ENCODE measurements at regions not wholly inside any gene's neighbourhood (a gene's known extent, or its start where the extent isn't known, plus 50 kb on each side); places are given as distances from the start of the nearest gene placed in this dataset.
A peak's percentile ranks its signal among the peaks of the same experiment; 100 is the strongest.
"Not testable (repeated sequence)": the region's sequence is repeated elsewhere in the genome, so short reads cannot be mapped to it uniquely, and the experiment has no call there.

DNA sequence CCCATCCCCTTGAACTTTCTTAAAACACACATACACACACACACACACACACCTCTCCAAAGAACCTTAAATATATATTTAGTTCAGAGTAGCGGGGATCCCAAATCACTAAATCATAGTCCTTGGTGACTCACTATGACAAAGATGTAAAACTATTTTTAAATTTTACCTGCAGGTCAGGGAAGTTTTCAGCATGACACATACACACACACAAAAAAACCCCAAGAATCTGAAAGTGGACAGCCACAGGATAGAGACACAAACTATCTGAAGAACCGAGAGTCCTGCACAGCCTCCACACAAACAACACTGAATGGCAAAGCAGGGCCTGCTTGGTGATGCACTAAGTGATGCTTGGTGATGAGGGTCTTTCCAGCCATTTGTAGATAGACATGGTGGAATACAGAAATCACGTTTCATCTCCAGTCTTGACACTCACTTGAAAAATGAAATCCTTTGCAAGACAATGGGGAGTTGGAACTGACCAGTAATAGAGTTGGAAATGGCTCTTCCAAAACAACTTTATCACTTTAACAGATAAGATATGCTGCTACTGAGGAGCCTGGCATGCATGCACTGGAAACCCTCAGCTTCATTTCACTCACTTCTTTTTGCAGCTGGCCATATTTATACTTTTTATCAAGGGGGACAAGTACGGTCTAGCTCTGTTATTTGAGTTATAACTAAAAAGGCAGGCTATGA, 307.3 kb downstream of the RAPGEF2 start:
- Histone ChIP-seq H4K20me1 (no peaks in the 10 kb centered on the region), H3K27me3 (no peaks in the 10 kb centered on the region), H3K4me1 (no peaks in the 10 kb centered on the region), H3K9ac (no peak overlapping the region), H3K4me2 (no peak overlapping the region), H3K9me3 (peaks cover 9% of the 10 kb centered on the region), H3K36me3 (no peaks in the 10 kb centered on the region), H3K4me3 (no peak overlapping the region), H3K27ac (no peak overlapping the region)
- no peak for TF ChIP-seq Cebpa-rat (IDR thresholded peaks at IDR 0.05)

DNA sequence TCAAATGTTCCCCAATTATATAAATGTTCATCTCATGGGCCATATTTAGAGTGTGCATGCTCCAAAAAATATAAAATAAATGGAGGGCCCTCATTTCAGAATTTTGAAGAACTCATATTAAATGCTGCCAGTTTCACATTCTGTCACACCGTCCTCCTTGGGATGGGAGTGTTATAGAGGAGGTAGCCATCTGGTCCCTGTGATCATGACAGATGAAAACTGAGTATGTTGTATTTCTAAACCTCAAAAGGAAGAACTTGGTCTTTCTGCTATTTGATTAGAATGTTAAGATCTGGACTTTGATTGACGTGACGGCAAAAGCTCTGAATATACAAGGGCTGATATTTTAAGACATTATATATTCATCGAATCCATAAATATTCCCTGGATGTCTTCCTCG, 308.0 kb downstream of the RAPGEF2 start:
- no peak overlapping the region for H3K4me2 ChIP-seq
- no peaks in the 10 kb centered on the region for H4K20me1 ChIP-seq
- H3K9me3 ChIP-seq = peaks cover 14% of the 10 kb centered on the region
- H3K27me3 ChIP-seq = no peaks in the 10 kb centered on the region
- H3K36me3 ChIP-seq = no peaks in the 10 kb centered on the region
- no peak overlapping the region for H3K9ac ChIP-seq
- no peak overlapping the region for H3K27ac ChIP-seq
- TF ChIP-seq Cebpa-rat (IDR thresholded peaks at IDR 0.05) = no peak
- H3K4me1 ChIP-seq = peaks cover 4% of the 10 kb centered on the region
- no peak overlapping the region for H3K4me3 ChIP-seq

DNA sequence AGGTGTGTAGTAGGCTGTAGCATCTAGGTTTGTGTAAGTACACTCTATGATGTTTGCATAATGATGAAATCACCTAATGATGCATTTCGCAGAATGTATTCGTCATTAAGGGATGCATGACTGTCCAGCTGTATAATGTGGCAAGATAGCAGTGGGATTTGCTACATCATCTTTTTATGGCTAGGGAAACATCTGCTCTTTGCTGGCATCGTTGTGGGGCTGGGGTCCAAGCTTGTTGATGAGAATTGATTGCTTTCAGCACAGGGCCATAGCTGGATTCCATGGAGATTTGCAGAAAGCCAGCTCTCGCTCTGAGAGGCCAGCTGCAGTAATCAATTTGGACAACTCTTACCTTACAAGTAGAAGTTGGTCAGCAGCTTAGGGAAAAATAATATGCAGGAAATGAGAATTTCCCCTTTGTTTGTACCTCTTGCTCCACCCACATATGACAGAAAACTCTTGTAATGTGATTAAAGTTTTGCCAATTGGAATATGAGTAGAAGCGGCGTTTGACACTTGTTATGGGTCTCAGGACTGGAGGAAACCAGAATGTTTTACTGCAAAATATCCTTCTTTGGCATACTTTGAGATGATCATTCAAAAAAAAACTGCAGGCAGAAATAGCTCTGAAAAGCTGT, 310.5 kb downstream of the RAPGEF2 start:
- Histone ChIP-seq H3K9me3 (peaks cover 21% of the 10 kb centered on the region), H3K9ac (no peak overlapping the region), H3K4me3 (no peak overlapping the region), H4K20me1 (no peaks in the 10 kb centered on the region), H3K4me1 (peaks cover 11% of the 10 kb centered on the region), H3K4me2 (no peak overlapping the region), H3K27me3 (no peaks in the 10 kb centered on the region), H3K36me3 (no peaks in the 10 kb centered on the region), H3K27ac (no peak overlapping the region)
- TF ChIP-seq Cebpa-rat (IDR thresholded peaks at IDR 0.05) = no peak

DNA sequence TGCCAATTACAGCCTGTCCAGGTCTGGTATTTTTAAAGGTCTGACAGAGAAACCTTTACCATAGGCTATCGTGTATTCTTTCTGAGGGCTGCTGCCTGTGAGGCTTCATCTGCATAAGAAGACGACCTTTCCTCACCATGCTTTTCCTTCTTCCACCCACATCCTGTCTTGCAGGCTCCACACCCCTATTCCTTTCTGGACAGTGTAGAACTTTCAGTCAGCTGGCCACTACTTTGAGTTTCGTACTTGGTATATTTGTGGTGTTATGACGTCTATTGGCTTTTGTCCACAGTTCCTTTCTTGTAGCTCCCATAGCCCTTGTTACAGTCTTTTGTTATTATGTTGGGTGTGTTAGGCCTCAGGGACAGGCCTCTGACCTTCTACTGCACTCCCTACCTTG, 311.4 kb downstream of the RAPGEF2 start:
- H3K36me3 ChIP-seq = no peaks in the 10 kb centered on the region
- no peak overlapping the region for H3K4me2 ChIP-seq
- peaks cover 11% of the 10 kb centered on the region for H3K4me1 ChIP-seq
- H4K20me1 ChIP-seq = no peaks in the 10 kb centered on the region
- H3K9me3 ChIP-seq = peaks cover 30% of the 10 kb centered on the region
- H3K27me3 ChIP-seq = no peaks in the 10 kb centered on the region
- no peak for TF ChIP-seq Cebpa-rat (IDR thresholded peaks at IDR 0.05)
- H3K9ac ChIP-seq = no peak overlapping the region
- no peak overlapping the region for H3K27ac ChIP-seq
- H3K4me3 ChIP-seq = no peak overlapping the region

- H3K9me3 ChIP-seq = peaks cover 47% of the 10 kb centered on the region
- H3K4me1 ChIP-seq = peaks cover 11% of the 10 kb centered on the region
- H3K4me3 ChIP-seq = no peak overlapping the region
- no peak overlapping the region for H3K9ac ChIP-seq
- no peak overlapping the region for H3K27ac ChIP-seq
- H3K4me2 ChIP-seq = peak overlapping the region; percentile 23
- no peaks in the 10 kb centered on the region for H3K36me3 ChIP-seq
- no peaks in the 10 kb centered on the region for H3K27me3 ChIP-seq
- no peak for TF ChIP-seq Cebpa-rat (IDR thresholded peaks at IDR 0.05)
- no peaks in the 10 kb centered on the region for H4K20me1 ChIP-seq
Measured at GRCh38 chr4:159416073-159416472, 313.2 kb downstream of the RAPGEF2 start.

DNA sequence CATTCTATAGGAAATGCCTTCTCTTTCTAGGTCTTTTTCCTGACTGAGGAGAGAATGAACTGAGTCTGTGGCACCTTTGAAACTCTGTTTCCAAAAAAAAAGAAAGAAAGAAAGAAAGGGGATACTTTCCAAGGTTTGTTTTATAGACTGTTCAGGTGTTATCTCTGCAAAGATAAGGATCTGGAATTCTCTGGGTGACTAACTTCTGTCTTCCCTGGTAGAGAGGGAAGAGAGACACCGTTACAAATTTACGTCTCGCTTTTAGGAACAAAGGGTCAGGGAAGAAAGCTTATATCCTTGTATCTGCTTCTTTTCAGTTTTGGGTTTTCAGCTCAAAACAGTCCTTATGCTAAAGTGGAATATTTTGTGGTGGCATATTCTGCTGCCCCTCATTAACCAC, 314.1 kb downstream of the RAPGEF2 start:
- H3K27me3 ChIP-seq = no peaks in the 10 kb centered on the region
- H3K9ac ChIP-seq = no peak overlapping the region
- no peaks in the 10 kb centered on the region for H4K20me1 ChIP-seq
- no peak for TF ChIP-seq Cebpa-rat (IDR thresholded peaks at IDR 0.05)
- H3K4me2 ChIP-seq = no peak overlapping the region
- H3K27ac ChIP-seq = no peak overlapping the region
- no peaks in the 10 kb centered on the region for H3K36me3 ChIP-seq
- peaks cover 11% of the 10 kb centered on the region for H3K4me1 ChIP-seq
- H3K4me3 ChIP-seq = no peak overlapping the region
- peaks cover 52% of the 10 kb centered on the region for H3K9me3 ChIP-seq

GRCh38 chr4:159420162-159421057, 317.5 kb downstream of the RAPGEF2 start:
- H3K4me1 ChIP-seq = peaks cover 11% of the 10 kb centered on the region
- H3K4me2 ChIP-seq = no peak overlapping the region
- H3K9me3 ChIP-seq = peaks cover 41% of the 10 kb centered on the region
- H3K4me3 ChIP-seq = no peak overlapping the region
- TF ChIP-seq Cebpa-rat (IDR thresholded peaks at IDR 0.05) = no peak
- H4K20me1 ChIP-seq = no peaks in the 10 kb centered on the region
- no peaks in the 10 kb centered on the region for H3K27me3 ChIP-seq
- H3K27ac ChIP-seq = no peak overlapping the region
- no peaks in the 10 kb centered on the region for H3K36me3 ChIP-seq
- H3K9ac ChIP-seq = no peak overlapping the region

DNA sequence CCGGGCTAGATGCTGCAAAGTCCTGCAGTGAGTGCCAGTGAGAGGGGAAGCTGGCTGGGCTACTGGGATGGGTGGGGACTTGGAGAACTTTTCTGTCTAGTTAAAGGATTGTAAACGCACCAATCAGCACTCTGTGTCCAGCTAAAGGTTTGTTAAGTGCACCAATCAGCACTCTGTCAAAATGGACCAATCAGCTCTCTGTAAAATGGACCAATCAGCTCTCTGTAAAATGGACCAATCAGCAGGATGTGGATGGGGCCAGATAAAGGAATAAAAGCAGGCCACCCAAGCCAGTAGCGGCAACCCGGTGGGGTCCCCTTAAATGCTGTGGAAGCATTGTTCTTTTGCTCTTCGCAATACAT, 318.2 kb downstream of the RAPGEF2 start:
- not testable (repeated sequence) for H3K36me3 ChIP-seq, H3K27me3 ChIP-seq, H3K4me1 ChIP-seq, H3K4me2 ChIP-seq, H3K9ac ChIP-seq, H3K4me3 ChIP-seq, H3K27ac ChIP-seq, H4K20me1 ChIP-seq
- H3K9me3 ChIP-seq = peaks cover 38% of the 10 kb centered on the region

GRCh38 chr4:159422019-159422418, 319.1 kb downstream of the RAPGEF2 start:
- H3K27me3 ChIP-seq = no peaks in the 10 kb centered on the region
- H3K4me1 ChIP-seq = no peaks in the 10 kb centered on the region
- no peak overlapping the region for H3K4me3 ChIP-seq
- H3K9me3 ChIP-seq = peaks cover 38% of the 10 kb centered on the region
- H3K9ac ChIP-seq = no peak overlapping the region
- no peaks in the 10 kb centered on the region for H4K20me1 ChIP-seq
- no peaks in the 10 kb centered on the region for H3K36me3 ChIP-seq
- H3K4me2 ChIP-seq = no peak overlapping the region
- H3K27ac ChIP-seq = no peak overlapping the region
- no peak for TF ChIP-seq Cebpa-rat (IDR thresholded peaks at IDR 0.05)

GRCh38 chr4:159422626-159423025, 319.7 kb downstream of the RAPGEF2 start:
- no peak overlapping the region for H3K4me2 ChIP-seq
- H3K9me3 ChIP-seq = peaks cover 38% of the 10 kb centered on the region
- no peak for TF ChIP-seq Cebpa-rat (IDR thresholded peaks at IDR 0.05)
- H3K4me3 ChIP-seq = no peak overlapping the region
- H3K4me1 ChIP-seq = no peaks in the 10 kb centered on the region
- no peaks in the 10 kb centered on the region for H3K27me3 ChIP-seq
- no peak overlapping the region for H3K27ac ChIP-seq
- no peak overlapping the region for H3K9ac ChIP-seq
- no peaks in the 10 kb centered on the region for H4K20me1 ChIP-seq
- H3K36me3 ChIP-seq = no peaks in the 10 kb centered on the region

Data from BLaER1 (cell line).